Heart left ventricle (tissue), 16 donors: ENCODE measurements at regions not wholly inside any gene's neighbourhood (a gene's known extent, or its start where the extent isn't known, plus 50 kb on each side); places are given as distances from the start of the nearest gene placed in this dataset.
"Not testable (repeated sequence)": the region's sequence is repeated elsewhere in the genome, so short reads cannot be mapped to it uniquely, and the experiment has no call there.

Source experiments
- ATAC-seq, 4 donors: fragments of 200-7000 bp; cut with Tn5 transposase; one replicate each; pipeline ENCODE4 v1.9.1; 2020 to 2022; ENCODE audit warnings: moderate library complexity in 4 of 4, mild to moderate bottlenecking in 3 of 4, moderate number of reproducible peaks in 1 of 4
- DNase-seq, 5 donors: peaks; one replicate each; pipeline ENCODE4 v3.0.0-alpha.2; 2020
- H3K27ac ChIP-seq, 12 donors: fragments of 200-600 bp; sonication (generic) in 4 of 12; one replicate each; pipeline versions ENCODE4 v1.5.0 to v1.8.0; 2016 to 2022; ENCODE audit warnings: mild to moderate bottlenecking in 2 of 12
- H3K27me3 ChIP-seq, 9 donors: fragments of 200-600 bp; sonication (generic) in 2 of 9; one replicate each; pipeline versions ENCODE4 v1.5.1 to v1.8.0; 2016 to 2022; ENCODE audit warnings: mild to moderate bottlenecking in 3 of 9
- H3K36me3 ChIP-seq, 9 donors: fragments of 200-600 bp; sonication (generic) in 2 of 9; one replicate each; pipeline versions ENCODE4 v1.5.0 to v1.8.0; 2018 to 2022; ENCODE audit warnings: mild to moderate bottlenecking in 2 of 9
- H3K4me1 ChIP-seq, 12 donors: fragments of 200-600 bp; sonication (generic) in 4 of 12; one replicate each; pipeline versions ENCODE4 v1.5.0 to v1.8.0; 2016 to 2022; ENCODE audit warnings: mild to moderate bottlenecking in 3 of 12
- H3K4me3 ChIP-seq, 12 donors: fragments of 200-600 bp; sonication (generic) in 4 of 12; one replicate each; pipeline versions ENCODE4 v1.5.0 to v1.8.0; 2017 to 2022; ENCODE audit warnings: mild to moderate bottlenecking in 9 of 12, moderate library complexity in 4 of 12
- H3K9me3 ChIP-seq, 12 donors: fragments of 200-600 bp; sonication (generic) in 4 of 12; one replicate each; pipeline versions ENCODE4 v1.5.0 to v1.8.0; 2016 to 2022; ENCODE audit warnings: mild to moderate bottlenecking in 1 of 12
- CTCF ChIP-seq, 12 donors: fragments of 200-600 bp; sonication (generic) in 4 of 12; IDR thresholded peaks; one replicate each; pipeline versions ENCODE4 v1.5.0 to v1.8.0; 2018 to 2022; ENCODE audit warnings: antibody characterized with exemption in 12 of 12, mild to moderate bottlenecking in 5 of 12
- POLR2A ChIP-seq, 2 donors: fragments of 450-650 bp; IDR thresholded peaks; one replicate each; pipeline ENCODE4 v1.6.1; 2017; ENCODE audit warnings: antibody characterized with exemption in 2 of 2, mild to moderate bottlenecking in 2 of 2, moderate library complexity in 2 of 2
- WGBS, 4 donors: extraction: QIAGEN DNeasy Blood & Tissue Kit in 2 of 4; methylation state at CpG; one replicate each; pipeline versions ENCODE4 v1.1.5 to v1.1.7; 2013 to 2018; 5-methylcytosine and 5-hydroxymethylcytosine counted together
- intact Hi-C, 10 donors: fragments of 100-400 bp; cut with DNase I; formaldehyde crosslinking; loops; one replicate each; pipeline versions ENCODE4 v1.11.1 to v1.14.2; 2022
- donor health status: ischemic (EF 13 %, LVEDD 7.1; RV severe dilation, severe dysfunction).
- donor health status: healthy with polysubstance abuse.
- donor health status: DM: no; HTN: yes; CAD: no.
- donor health status: DM: no; HTN: no; CAD: no.
- donor health status: ischemic (EF 25% LVEDD 6.9; RV normal size, moderate dysfunction).
- donor health status: ischemic (EF 25% LVEDD 5.7; RV mildly dilated, moderate dysfunction).
- donor health status: healthy.
- donor health status: DM: yes; HTN: yes; CAD: no.
- donor health status: ischemic (EF 35%, LVEDD 5.7; RV mildly dilated, moderate dysfunction).
- donor health status: nonischemic (EF 11% LVEDD 7.7; RV severe dilation, severe dysfunction).
- donor health status: DM: yes; HTN: yes; CAD: no.
- donor health status: PGD.
- donor health status: ischemic (EF 29% LVEDD 5.4; RV normal size, mild dysfunction).
- donor health status: nonischemic (EF 23%, LVEDD 6.1; RV moderate dilation, normal function).

GRCh38 chr2:129024796-129025195 lies 706.1 kb upstream of the HS6ST1 start:
- Histone ChIP-seq H3K9me3 (peaks cover 0 to 11% (median 0%) of the 10 kb centered on the region in 12 donors), H3K4me3 (no peak overlapping the region), H3K4me1 (no peaks in the 10 kb centered on the region), H3K27me3 (peaks cover 0 to 12% (median 0%) of the 10 kb centered on the region in 9 donors), H3K36me3 (no peaks in the 10 kb centered on the region), H3K27ac (no peak overlapping the region)
- DNase-seq (no peak), ATAC-seq (no peak)
- intact Hi-C loops, result no loop called here
- 63 to 78% (median 71%) methylated on average over 2 of the region's 2 CpGs for WGBS, 4 donors
- TF ChIP-seq POLR2A (IDR thresholded peaks at IDR 0.05), result no peak

GRCh38 chr2:129035992-129036391 lies 717.3 kb upstream of the HS6ST1 start:
- ATAC-seq (no peak), DNase-seq (no peak)
- intact Hi-C loops, result no loop called here
- H3K27me3 ChIP-seq, result no peaks in the 10 kb centered on the region
- no peaks in the 10 kb centered on the region for H3K4me1 ChIP-seq
- H3K27ac ChIP-seq, result no peak overlapping the region
- TF ChIP-seq CTCF (IDR thresholded peaks at IDR 0.05) (no peak), POLR2A (IDR thresholded peaks at IDR 0.05) (no peak)
- H3K36me3 ChIP-seq, result no peaks in the 10 kb centered on the region
- peaks cover 0 to 19% (median 2%) of the 10 kb centered on the region in 12 donors for H3K9me3 ChIP-seq
- 61 to 72% (median 68%) methylated on average over 3 of the region's 3 CpGs for WGBS, 4 donors
- H3K4me3 ChIP-seq, result no peak overlapping the region

DNA sequence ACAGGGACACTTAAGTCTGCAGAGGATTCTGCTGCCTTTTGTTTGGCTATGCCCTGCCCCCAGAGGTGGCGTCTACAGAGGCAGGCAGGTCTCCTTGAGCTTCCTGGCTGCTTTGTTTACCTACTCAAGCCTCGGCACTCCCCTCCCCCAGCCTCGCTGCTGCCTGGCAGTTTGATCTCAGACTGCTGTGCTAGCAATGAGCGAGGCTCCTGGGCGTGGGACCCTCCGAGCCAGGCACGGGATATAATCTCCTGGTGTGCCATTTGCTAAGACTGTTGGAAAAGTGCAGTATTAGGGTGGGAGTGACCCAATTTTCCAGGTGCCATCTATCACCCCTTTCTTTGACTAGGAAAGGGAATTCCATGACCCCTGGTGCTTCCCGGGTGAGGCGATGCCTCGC lies 725.0 kb upstream of the HS6ST1 start:
- 77 to 96% (median 83%) methylated on average over 10 of the region's 10 CpGs for WGBS, 4 donors
- DNase-seq, H3K27me3 ChIP-seq, H3K4me1 ChIP-seq, intact Hi-C loops, ATAC-seq, H3K36me3 ChIP-seq, H3K27ac ChIP-seq, H3K4me3 ChIP-seq: not testable (repeated sequence)
- H3K9me3 ChIP-seq, result peaks cover 0 to 26% (median 11%) of the 10 kb centered on the region in 12 donors

DNA sequence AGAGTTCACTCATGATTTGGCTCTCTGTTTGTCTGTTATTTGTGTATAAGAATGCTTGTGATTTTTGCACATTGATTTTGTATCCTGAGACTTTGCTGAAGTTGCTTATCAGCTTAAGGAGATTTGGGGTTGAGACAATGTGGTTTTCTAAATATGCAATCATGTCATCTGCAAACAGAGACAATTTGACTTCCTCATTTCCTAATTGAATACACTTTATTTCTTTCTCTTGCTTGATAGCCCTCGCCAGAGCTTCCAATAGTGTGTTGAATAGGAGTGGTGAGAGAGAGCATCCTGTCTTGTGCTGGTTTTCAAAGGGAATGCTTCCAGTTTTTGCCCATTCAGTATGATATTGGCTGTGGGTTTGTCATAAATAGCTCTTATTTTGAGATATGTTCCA lies 727.8 kb upstream of the HS6ST1 start:
- 55 to 68% (median 65%) methylated on average over 1 of the region's 1 CpG for WGBS, 4 donors
- H3K27ac ChIP-seq, H3K36me3 ChIP-seq, DNase-seq, H3K4me3 ChIP-seq, ATAC-seq, H3K27me3 ChIP-seq, intact Hi-C loops, H3K4me1 ChIP-seq: not testable (repeated sequence)
- H3K9me3 ChIP-seq, result peaks cover 0 to 26% (median 10%) of the 10 kb centered on the region in 12 donors

DNA sequence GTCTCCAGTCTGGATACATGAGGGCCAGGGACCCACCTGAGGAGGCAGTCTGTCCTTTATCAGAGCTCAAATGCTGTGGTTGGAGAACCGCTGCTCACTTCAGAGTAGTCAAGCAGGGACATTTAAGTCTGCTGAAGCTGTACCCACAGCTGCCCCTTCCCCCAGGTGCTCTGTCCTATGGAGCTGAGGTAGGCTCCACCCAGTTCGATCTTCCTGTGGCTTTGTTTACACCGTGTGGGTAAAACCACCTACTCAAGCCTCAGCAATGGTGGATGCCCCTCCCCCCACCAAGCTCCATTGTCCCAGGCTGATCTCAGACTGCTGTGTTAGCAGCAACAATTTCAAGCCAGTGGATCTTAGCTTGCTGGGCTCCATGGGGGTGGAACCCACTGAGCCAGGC lies 731.4 kb upstream of the HS6ST1 start:
- ATAC-seq (no peak), DNase-seq (no peak)
- H3K27ac ChIP-seq, result no peak overlapping the region
- H3K4me1 ChIP-seq, result no peaks in the 10 kb centered on the region
- H3K36me3 ChIP-seq, result no peaks in the 10 kb centered on the region
- 75 to 81% (median 77%) methylated on average over 3 of the region's 3 CpGs for WGBS, 4 donors
- H3K4me3 ChIP-seq, result no peak overlapping the region
- intact Hi-C loops, result no loop called here
- no peak for TF ChIP-seq CTCF (IDR thresholded peaks at IDR 0.05)
- TF ChIP-seq POLR2A (IDR thresholded peaks at IDR 0.05), result no peak
- no peaks in the 10 kb centered on the region for H3K9me3 ChIP-seq
- peaks cover 0 to 7% (median 0%) of the 10 kb centered on the region in 9 donors for H3K27me3 ChIP-seq

GRCh38 chr2:129055242-129055641 lies 736.6 kb upstream of the HS6ST1 start:
- intact Hi-C loops, result no loop called here

More at GRCh38 chr2:129055242-129055641, 736.6 kb upstream of the HS6ST1 start:
- WGBS, 4 donors, result 83 to 89% (median 85%) methylated on average over 8 of the region's 8 CpGs
- Histone ChIP-seq H3K36me3 (no peaks in the 10 kb centered on the region), H3K27me3 (peaks cover 0 to 4% (median 0%) of the 10 kb centered on the region in 9 donors), H3K27ac (no peak overlapping the region), H3K4me3 (no peak overlapping the region), H3K9me3 (no peaks in the 10 kb centered on the region), H3K4me1 (no peaks in the 10 kb centered on the region)
- no peak for TF ChIP-seq CTCF (IDR thresholded peaks at IDR 0.05)
- no peak for TF ChIP-seq POLR2A (IDR thresholded peaks at IDR 0.05)
- DNase-seq, result no peak
- no peak for ATAC-seq
